HFF-Myc (cell line): ENCODE measurements at regions not wholly inside any gene's neighbourhood (a gene's known extent, or its start where the extent isn't known, plus 50 kb on each side); places are given as distances from the start of the nearest gene placed in this dataset.

Experiments used
- DNase-seq: peaks from one replicate; pipeline ENCODE4 v3.0.0-alpha.2; 2011; ENCODE audit warnings: low read depth; ENCODE audit errors: extremely low read depth
- H3K4me3 ChIP-seq: replicated peaks from 2 replicates; pipeline ENCODE4 v1.5.1; 2011; ENCODE audit warnings: low read depth, mild to moderate bottlenecking, control low read depth, low read length
- CTCF ChIP-seq: IDR thresholded peaks from 2 replicates; pipeline ENCODE4 v1.5.1; 2012; ENCODE audit warnings: mild to moderate bottlenecking, low read depth, low read length, control low read depth; ENCODE audit errors: missing control alignments

GRCh38 chr2:166568409-166568808 lies 74.4 kb upstream of the SCN7A start:
- no peak for TF ChIP-seq CTCF
- DNase-seq = no peak
- H3K4me3 ChIP-seq = no peak overlapping the region

GRCh38 chr2:166565501-166565900 lies 71.5 kb upstream of the SCN7A start:
- TF ChIP-seq CTCF = no peak
- DNase-seq = no peak
- no peak overlapping the region for H3K4me3 ChIP-seq

- TF ChIP-seq CTCF = no peak
- no peak for DNase-seq
- H3K4me3 ChIP-seq = no peak overlapping the region
Observed at GRCh38 chr2:166563894-166564293, 69.8 kb upstream of the SCN7A start.

- no peak for DNase-seq
- no peak overlapping the region for H3K4me3 ChIP-seq
- no peak for TF ChIP-seq CTCF
Observed at GRCh38 chr2:166560022-166560421, 66.0 kb upstream of the SCN7A start.

- no peak overlapping the region for H3K4me3 ChIP-seq
- TF ChIP-seq CTCF = no peak
- no peak for DNase-seq
Observed at GRCh38 chr2:166550923-166551322, 56.9 kb upstream of the SCN7A start.

- TF ChIP-seq CTCF = no peak
- DNase-seq = no peak
- H3K4me3 ChIP-seq = no peak overlapping the region
Observed at GRCh38 chr2:166545473-166545872, 51.4 kb upstream of the SCN7A start.
